ENCODE measurements at regions not wholly inside any gene's neighbourhood (a gene's known extent, or its start where the extent isn't known, plus 50 kb on each side); places are given as distances from the start of the nearest gene placed in this dataset.

DNA sequence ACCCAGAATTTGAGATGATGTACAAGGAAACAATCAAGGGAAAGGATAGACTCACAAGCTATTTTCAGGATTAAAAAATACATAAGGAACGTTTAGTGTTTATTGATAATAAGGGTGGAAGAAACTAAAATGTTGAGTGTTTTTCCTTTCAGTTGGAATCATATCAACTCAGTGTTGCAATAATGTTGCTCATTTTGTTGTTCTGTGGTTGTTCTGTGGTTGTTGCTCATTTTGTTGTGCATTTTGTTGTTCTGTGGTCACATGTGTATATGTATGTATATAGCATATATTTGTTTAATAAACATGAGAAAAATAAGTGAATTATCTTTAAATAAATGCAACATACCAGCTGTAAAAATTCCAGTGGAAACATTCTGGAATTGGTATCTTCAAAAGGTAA, 262.4 kb upstream of the SPRY2 start:
- no peak for ATAC-seq (ENCODE audit: low FRiP score in 2 of 2)
- H3K4me1 ChIP-seq: no peaks in the 10 kb centered on the region
- TF ChIP-seq POLR2A (IDR thresholded peaks at IDR 0.05) (no peak), EP300 (IDR thresholded peaks at IDR 0.05) (no peak), POLR2AphosphoS5 (IDR thresholded peaks at IDR 0.05) (no peak)
- TF ChIP-seq, protein P1, sequence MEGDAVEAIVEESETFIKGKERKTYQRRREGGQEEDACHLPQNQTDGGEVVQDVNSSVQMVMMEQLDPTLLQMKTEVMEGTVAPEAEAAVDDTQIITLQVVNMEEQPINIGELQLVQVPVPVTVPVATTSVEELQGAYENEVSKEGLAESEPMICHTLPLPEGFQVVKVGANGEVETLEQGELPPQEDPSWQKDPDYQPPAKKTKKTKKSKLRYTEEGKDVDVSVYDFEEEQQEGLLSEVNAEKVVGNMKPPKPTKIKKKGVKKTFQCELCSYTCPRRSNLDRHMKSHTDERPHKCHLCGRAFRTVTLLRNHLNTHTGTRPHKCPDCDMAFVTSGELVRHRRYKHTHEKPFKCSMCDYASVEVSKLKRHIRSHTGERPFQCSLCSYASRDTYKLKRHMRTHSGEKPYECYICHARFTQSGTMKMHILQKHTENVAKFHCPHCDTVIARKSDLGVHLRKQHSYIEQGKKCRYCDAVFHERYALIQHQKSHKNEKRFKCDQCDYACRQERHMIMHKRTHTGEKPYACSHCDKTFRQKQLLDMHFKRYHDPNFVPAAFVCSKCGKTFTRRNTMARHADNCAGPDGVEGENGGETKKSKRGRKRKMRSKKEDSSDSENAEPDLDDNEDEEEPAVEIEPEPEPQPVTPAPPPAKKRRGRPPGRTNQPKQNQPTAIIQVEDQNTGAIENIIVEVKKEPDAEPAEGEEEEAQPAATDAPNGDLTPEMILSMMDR (IDR thresholded peaks at IDR 0.05): no peak
- no peak overlapping the region for H3K27ac ChIP-seq
- no peaks in the 10 kb centered on the region for H3K27me3 ChIP-seq
- no peaks in the 10 kb centered on the region for H3K36me3 ChIP-seq
- DNase-seq: no peak
- 45 to 52% methylated on average over 1 of the region's 1 CpG for WGBS, 2 donors
- no peaks in the 10 kb centered on the region for H3K9me3 ChIP-seq
- no peak overlapping the region for H3K4me3 ChIP-seq

DNA sequence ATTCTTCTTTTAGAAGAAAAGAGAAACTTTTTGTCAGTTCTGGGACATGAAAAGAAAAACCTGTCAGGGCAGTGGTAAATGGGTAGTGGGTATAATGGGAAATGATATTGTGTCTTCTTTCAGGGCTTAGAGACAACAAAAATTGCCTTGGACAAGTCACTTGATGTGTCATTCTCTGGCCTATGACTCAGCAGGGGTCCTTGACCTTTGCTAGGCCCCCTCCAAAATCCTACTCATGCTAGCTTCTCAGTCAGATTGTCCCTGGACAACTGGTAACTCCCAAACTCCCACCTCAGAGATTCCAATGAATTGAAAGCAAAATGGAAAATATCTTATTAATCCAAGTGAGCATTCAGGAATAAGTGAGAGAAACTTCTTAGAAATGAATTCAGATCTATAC, 258.8 kb upstream of the SPRY2 start:
- Histone ChIP-seq H3K9me3 (no peaks in the 10 kb centered on the region), H3K27ac (no peak overlapping the region), H3K36me3 (no peaks in the 10 kb centered on the region), H3K4me1 (no peaks in the 10 kb centered on the region), H3K4me3 (no peak overlapping the region), H3K27me3 (no peaks in the 10 kb centered on the region)
- ATAC-seq (ENCODE audit: low FRiP score in 2 of 2): no peak
- no peak for DNase-seq
- no peak for TF ChIP-seq POLR2A (IDR thresholded peaks at IDR 0.05)
- no peak for TF ChIP-seq EP300 (IDR thresholded peaks at IDR 0.05)
- TF ChIP-seq, protein P1 (IDR thresholded peaks at IDR 0.05): no peak
- no peak for TF ChIP-seq POLR2AphosphoS5 (IDR thresholded peaks at IDR 0.05)

DNA sequence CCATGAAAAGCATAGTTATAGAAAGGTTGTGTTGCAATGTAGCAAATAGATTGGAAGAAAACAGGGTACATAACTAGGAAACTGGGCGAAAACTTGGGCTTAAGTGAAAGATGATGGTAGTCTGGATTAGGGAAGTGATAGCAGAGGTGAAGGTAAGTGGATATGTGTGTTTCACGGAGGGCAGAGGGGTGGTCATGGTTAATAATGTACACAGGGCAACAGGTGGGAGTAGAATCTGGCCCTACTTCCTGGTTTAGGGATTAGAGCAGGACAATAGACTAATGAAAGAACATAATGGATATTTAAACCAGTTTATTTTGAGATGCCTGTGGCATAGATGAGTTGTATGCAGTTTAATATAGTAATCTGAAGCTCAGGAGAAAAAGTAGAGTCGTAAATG, 257.3 kb upstream of the SPRY2 start:
- Histone ChIP-seq H3K4me1 (no peaks in the 10 kb centered on the region), H3K36me3 (no peaks in the 10 kb centered on the region), H3K27ac (no peak overlapping the region), H3K4me3 (no peak overlapping the region), H3K9me3 (no peaks in the 10 kb centered on the region), H3K27me3 (no peaks in the 10 kb centered on the region)
- WGBS, 2 donors: 87 to 93% methylated on average over 3 of the region's 3 CpGs
- TF ChIP-seq POLR2A (IDR thresholded peaks at IDR 0.05) (no peak), EP300 (IDR thresholded peaks at IDR 0.05) (no peak), POLR2AphosphoS5 (IDR thresholded peaks at IDR 0.05) (no peak)
- TF ChIP-seq, protein P1 (IDR thresholded peaks at IDR 0.05): no peak
- DNase-seq (no peak), ATAC-seq (ENCODE audit: low FRiP score in 2 of 2) (no peak)

DNA sequence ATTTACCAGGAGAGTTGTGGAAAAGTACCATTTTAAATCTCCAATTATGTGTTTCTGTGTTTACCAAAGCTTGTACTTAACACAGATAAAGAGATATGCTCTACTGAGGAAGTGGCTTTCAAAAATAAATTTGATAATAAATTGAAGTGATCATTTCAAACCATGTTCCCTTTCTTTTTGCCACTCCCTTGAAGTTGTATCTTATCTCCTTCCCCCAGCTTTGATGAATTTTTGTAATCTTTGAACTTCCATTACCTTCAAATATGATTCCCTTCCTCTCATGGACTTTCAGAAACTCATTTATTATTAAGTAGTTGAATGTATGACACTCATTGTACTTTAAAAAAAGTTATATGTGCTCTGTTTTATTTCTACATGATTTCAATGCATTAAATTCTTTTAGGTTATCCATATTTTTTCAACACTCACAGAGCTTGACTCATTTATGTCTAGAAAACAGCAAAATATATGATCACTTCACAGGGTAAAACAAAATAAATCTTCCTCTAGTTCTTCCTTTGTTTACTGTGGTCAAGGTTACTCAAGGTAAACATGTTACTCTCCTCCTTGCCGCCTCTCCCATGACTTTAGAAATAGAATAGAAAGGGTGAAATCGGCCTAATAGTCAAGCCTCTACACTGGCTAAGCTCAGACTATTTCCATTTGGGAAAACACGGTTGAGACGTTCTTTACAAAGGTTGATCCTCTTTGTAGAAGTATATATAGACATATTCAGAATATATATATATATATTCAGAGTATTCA, 251.2 kb upstream of the SPRY2 start:
- TF ChIP-seq POLR2AphosphoS5 (IDR thresholded peaks at IDR 0.05) (no peak), POLR2A (IDR thresholded peaks at IDR 0.05) (no peak), EP300 (IDR thresholded peaks at IDR 0.05) (no peak)
- TF ChIP-seq, protein P1 (IDR thresholded peaks at IDR 0.05): no peak
- no peak for DNase-seq
- Histone ChIP-seq H3K4me3 (no peak overlapping the region), H3K27ac (no peak overlapping the region), H3K36me3 (no peaks in the 10 kb centered on the region), H3K4me1 (no peaks in the 10 kb centered on the region), H3K9me3 (no peaks in the 10 kb centered on the region), H3K27me3 (no peaks in the 10 kb centered on the region)
- 72 to 78% methylated on average over 4 of the region's 4 CpGs for WGBS, 2 donors
- no peak for ATAC-seq (ENCODE audit: low FRiP score in 2 of 2)

DNA sequence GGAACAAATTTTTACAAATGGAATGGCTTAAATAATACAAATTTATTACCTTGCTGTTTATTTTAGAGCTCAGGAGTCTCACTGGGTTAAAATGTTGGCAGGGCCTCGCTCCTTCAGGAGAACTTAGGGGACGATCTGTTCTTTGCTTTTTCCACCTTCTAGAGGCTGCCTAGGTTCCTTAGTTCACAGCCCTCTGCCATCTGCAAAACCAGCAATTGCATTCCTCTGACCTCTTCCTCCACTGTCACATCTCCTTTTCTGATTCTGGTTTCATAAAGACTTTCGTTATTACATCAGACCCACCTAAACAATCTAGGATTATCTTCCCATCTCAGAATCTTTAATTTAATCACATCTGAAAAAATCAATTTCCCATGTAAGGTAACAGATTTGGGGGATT, 249.6 kb upstream of the SPRY2 start:
- no peaks in the 10 kb centered on the region for H3K27me3 ChIP-seq
- H3K4me3 ChIP-seq: no peak overlapping the region
- H3K4me1 ChIP-seq: no peaks in the 10 kb centered on the region
- H3K27ac ChIP-seq: no peak overlapping the region
- WGBS, 2 donors: 84 to 88% methylated on average over 3 of the region's 3 CpGs
- no peak for DNase-seq
- H3K9me3 ChIP-seq: no peaks in the 10 kb centered on the region
- H3K36me3 ChIP-seq: no peaks in the 10 kb centered on the region
- ATAC-seq (ENCODE audit: low FRiP score in 2 of 2): no peak
- TF ChIP-seq EP300 (IDR thresholded peaks at IDR 0.05) (no peak), POLR2A (IDR thresholded peaks at IDR 0.05) (no peak), POLR2AphosphoS5 (IDR thresholded peaks at IDR 0.05) (no peak)
- TF ChIP-seq, protein P1 (IDR thresholded peaks at IDR 0.05): no peak

All from upper lobe of left lung (tissue), 6 donors.